Psoas muscle (tissue), 7 donors: ENCODE measurements at regions not wholly inside any gene's neighbourhood (a gene's known extent, or its start where the extent isn't known, plus 50 kb on each side); places are given as distances from the start of the nearest gene placed in this dataset.

Experiments
- ATAC-seq, 4 donors: fragments of 200-7000 bp; cut with Tn5 transposase; one replicate each; pipeline ENCODE4 v1.9.1; 2020; ENCODE audit warnings: moderate library complexity in 3 of 4, mild to moderate bottlenecking in 2 of 4
- DNase-seq, 2 donors: peaks; one replicate each; pipeline ENCODE4 v3.0.0-alpha.2; 2020
- H3K27ac ChIP-seq: fragments of 200-600 bp; one replicate; pipeline ENCODE4 v1.8.0; 2022
- H3K27me3 ChIP-seq, 3 donors: fragments of 200-600 bp in 1 of 3; one replicate each; pipeline versions ENCODE4 v1.6.1 to v1.8.0; 2013 to 2022; ENCODE audit warnings: low read length in 2 of 3, mild to moderate bottlenecking in 2 of 3, moderate library complexity in 1 of 3; ENCODE audit not compliant: insufficient read depth in 3 of 3
- H3K36me3 ChIP-seq, 2 donors: fragments of 200-600 bp in 1 of 2; one replicate each; pipeline versions ENCODE4 v1.6.1 to v1.8.0; 2013 to 2022; ENCODE audit warnings: low read depth in 1 of 2, mild to moderate bottlenecking in 1 of 2, moderate library complexity in 1 of 2; ENCODE audit not compliant: insufficient read depth in 1 of 2
- H3K4me1 ChIP-seq: fragments of 200-600 bp; one replicate; pipeline ENCODE4 v1.8.0; 2022
- H3K4me3 ChIP-seq: fragments of 200-600 bp; one replicate; pipeline ENCODE4 v1.8.0; 2022; ENCODE audit warnings: mild to moderate bottlenecking
- H3K9me3 ChIP-seq: fragments of 200-600 bp; one replicate; pipeline ENCODE4 v1.8.0; 2022
- CTCF ChIP-seq: fragments of 200-600 bp; IDR thresholded peaks from one replicate; pipeline ENCODE4 v1.8.0; 2022; ENCODE audit warnings: antibody characterized with exemption
- WGBS, 3 donors: extraction: QIAGEN DNeasy Blood & Tissue Kit; methylation state at CpG; one replicate each; pipeline versions ENCODE4 v1.1.6 to v1.1.7; 2013; 5-methylcytosine and 5-hydroxymethylcytosine counted together
- intact Hi-C, 2 donors: fragments of 100-400 bp; cut with DNase I; formaldehyde crosslinking; loops; one replicate each; pipeline versions ENCODE4 v1.11.0 to v1.14.2; 2022
- donor health status: healthy with polysubstance abuse.
- donor health status: DM: no; HTN: no; CAD: no; lungs with moderate emphysema.
- donor health status: Bipolar disorder and iron deficiency.
- donor health status: healthy.
- donor health status: DM: yes; HTN: yes; CAD: no.
- donor health status: DM: no; HTN: no; CAD: no.
- donor health status: DM: yes; HTN: yes; CAD: no.

GRCh38 chr6:125444006-125444923, 142.5 kb upstream of the HDDC2 start:
- no peak for TF ChIP-seq CTCF
- WGBS, 3 donors: 32 to 47% (median 37%) methylated on average over 16 of the region's 16 CpGs
- no peaks in the 10 kb centered on the region for H3K27me3 ChIP-seq
- H3K36me3 ChIP-seq: no peaks in the 10 kb centered on the region
- H3K4me3 ChIP-seq: no peak overlapping the region
- H3K27ac ChIP-seq: peak overlapping the region; percentile 54
- intact Hi-C loops: no loop called here
- DNase-seq: peak; percentile 25 to 69
- ATAC-seq: no peak
- peaks cover 3% of the 10 kb centered on the region for H3K9me3 ChIP-seq
- no peaks in the 10 kb centered on the region for H3K4me1 ChIP-seq

GRCh38 chr6:125445054-125445453, 143.3 kb upstream of the HDDC2 start:
- TF ChIP-seq CTCF: no peak
- 64 to 87% (median 65%) methylated on average over 8 of the region's 8 CpGs for WGBS, 3 donors
- Histone ChIP-seq H3K4me1 (no peaks in the 10 kb centered on the region), H3K4me3 (no peak overlapping the region), H3K9me3 (peaks cover 4% of the 10 kb centered on the region), H3K36me3 (no peaks in the 10 kb centered on the region), H3K27me3 (no peaks in the 10 kb centered on the region), H3K27ac (peak overlapping the region; percentile 23)
- DNase-seq: peak in 1 of 2 donors; percentile 27
- intact Hi-C loops: no loop called here
- no peak for ATAC-seq

GRCh38 chr6:125446011-125446410, 144.2 kb upstream of the HDDC2 start:
- no peak for ATAC-seq
- DNase-seq: no peak
- Histone ChIP-seq H3K36me3 (no peaks in the 10 kb centered on the region), H3K9me3 (peaks cover 4% of the 10 kb centered on the region), H3K27me3 (no peaks in the 10 kb centered on the region), H3K27ac (no peak overlapping the region), H3K4me1 (no peaks in the 10 kb centered on the region), H3K4me3 (no peak overlapping the region)
- intact Hi-C loops: no loop called here
- 89 to 92% (median 90%) methylated on average over 5 of the region's 5 CpGs for WGBS, 3 donors
- no peak for TF ChIP-seq CTCF

GRCh38 chr6:125451750-125452149, 150.0 kb upstream of the HDDC2 start:
- Histone ChIP-seq H3K27ac (no peak overlapping the region), H3K4me3 (no peak overlapping the region), H3K9me3 (peaks cover 10% of the 10 kb centered on the region), H3K27me3 (no peaks in the 10 kb centered on the region), H3K36me3 (no peaks in the 10 kb centered on the region), H3K4me1 (no peaks in the 10 kb centered on the region)
- 43 to 48% (median 45%) methylated on average over 2 of the region's 2 CpGs for WGBS, 3 donors
- TF ChIP-seq CTCF: no peak
- no peak for ATAC-seq
- DNase-seq: no peak
- intact Hi-C loops: no loop called here
